Ovary (tissue), 3 donors: ENCODE measurements at regions not wholly inside any gene's neighbourhood (a gene's known extent, or its start where the extent isn't known, plus 50 kb on each side); places are given as distances from the start of the nearest gene placed in this dataset.

Source experiments
- CTCF ChIP-seq, 3 donors: fragments of 450-650 bp in 2 of 3; fragments of 200-600 bp in 1 of 3; IDR thresholded peaks; one replicate each; pipeline versions ENCODE4 v1.5.1 to v1.8.0; 2016 to 2022; ENCODE audit warnings: antibody characterized with exemption in 3 of 3, mild to moderate bottlenecking in 1 of 3
- POLR2A ChIP-seq: fragments of 450-650 bp; IDR thresholded peaks from one replicate; pipeline ENCODE4 v1.6.1; 2017; ENCODE audit warnings: antibody characterized with exemption, mild to moderate bottlenecking, moderate library complexity
- donor health status: DM: no; HTN: no; CAD: no.

- no peak for TF ChIP-seq POLR2A
- TF ChIP-seq CTCF (IDR thresholded peaks at IDR 0.05): no peak
Observed at GRCh38 chr1:67536957-67537666, 106.9 kb upstream of the SERBP1 start.
